Stimulated activated CD4-positive, alpha-beta T cell treated with anti-CD3 and anti-CD28 coated beads, Interleukin-12 subunit alpha, Interleukin-12 subunit beta, amount 100 ng/mL, for 4 hours (primary cell): ENCODE measurements at regions not wholly inside any gene's neighbourhood (a gene's known extent, or its start where the extent isn't known, plus 50 kb on each side); places are given as distances from the start of the nearest gene placed in this dataset.
"Not testable (repeated sequence)": the region's sequence is repeated elsewhere in the genome, so short reads cannot be mapped to it uniquely, and the experiment has no call there.

Source experiments
- DNase-seq: peaks from one replicate; pipeline ENCODE4 v3.0.0-alpha.2; 2020

DNA sequence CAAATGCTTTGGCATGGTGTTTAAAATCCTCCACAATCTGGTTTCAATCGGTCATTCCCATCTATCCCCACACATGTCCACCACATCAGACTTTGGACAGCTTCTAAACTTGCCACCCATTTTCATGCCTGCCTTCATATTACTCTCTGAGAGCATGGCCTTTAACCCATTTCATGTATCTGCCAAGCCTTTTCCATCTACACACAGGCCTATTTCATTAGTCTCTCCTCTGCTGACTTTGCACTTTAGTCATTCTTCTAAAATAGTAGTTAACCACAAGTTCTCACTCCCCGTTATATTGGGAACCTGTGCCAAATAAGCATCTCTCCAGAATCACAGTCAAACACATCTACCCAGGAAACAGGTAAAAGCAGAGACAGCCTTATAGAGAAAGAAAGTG is 142.2 kb downstream of the MZT1 start:
- DNase-seq, result no peak

DNA sequence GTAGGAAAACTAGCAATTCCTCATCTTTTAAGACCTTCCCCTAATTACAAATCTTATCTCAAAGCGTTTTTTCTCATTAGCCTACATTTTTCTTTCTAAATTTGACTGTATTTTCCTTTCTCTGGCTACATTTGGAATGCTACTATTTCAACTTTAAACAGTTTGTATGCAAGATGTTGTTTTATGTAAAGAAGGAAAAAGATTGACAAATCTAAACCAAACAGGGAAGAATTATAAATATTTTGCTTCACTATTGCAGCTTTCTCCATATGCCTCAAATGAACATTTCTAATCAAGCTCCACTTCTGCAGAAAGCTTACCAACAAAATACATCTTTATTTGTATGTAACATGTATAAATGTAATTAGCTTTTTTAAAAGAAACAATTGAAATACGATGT is 156.2 kb downstream of the MZT1 start:
- DNase-seq, result no peak

DNA sequence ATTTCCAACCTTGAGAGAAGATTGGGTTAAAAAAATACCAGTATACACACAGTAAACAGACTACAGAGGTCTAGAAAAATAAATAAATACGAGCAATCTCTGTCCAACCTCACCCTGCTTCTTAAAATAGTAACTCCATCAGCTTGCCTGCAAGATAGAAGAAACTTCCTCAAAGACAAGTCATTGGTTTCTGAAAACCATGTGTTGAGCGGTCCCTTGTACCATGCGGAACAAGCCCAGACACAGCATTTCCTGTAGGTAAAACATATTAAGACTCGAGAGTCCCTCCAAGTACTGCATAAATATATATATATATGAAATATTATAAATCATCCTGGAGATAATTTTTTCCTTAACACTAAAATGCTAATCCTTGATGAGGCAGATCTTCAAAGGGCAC is 157.4 kb downstream of the MZT1 start:
- no peak for DNase-seq

DNA sequence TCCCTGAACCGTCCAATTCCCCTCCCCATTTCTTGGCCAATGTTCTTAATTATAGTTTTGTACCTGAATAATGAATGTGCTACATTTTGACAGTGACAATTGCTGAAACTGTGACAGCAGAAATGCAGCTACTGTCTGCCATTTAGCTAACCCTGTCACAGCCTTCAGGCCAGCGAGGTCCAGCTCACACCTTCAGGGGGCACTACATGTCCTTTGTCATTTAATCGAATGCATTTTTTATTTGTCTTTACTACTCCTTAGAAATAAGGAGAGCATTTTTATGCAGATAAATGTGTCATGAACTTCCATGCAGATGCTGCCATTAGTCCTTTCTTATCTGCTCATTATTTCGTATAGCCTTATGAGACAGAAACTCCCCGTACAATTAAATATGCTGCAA is 159.9 kb downstream of the MZT1 start:
- DNase-seq, result no peak

DNA sequence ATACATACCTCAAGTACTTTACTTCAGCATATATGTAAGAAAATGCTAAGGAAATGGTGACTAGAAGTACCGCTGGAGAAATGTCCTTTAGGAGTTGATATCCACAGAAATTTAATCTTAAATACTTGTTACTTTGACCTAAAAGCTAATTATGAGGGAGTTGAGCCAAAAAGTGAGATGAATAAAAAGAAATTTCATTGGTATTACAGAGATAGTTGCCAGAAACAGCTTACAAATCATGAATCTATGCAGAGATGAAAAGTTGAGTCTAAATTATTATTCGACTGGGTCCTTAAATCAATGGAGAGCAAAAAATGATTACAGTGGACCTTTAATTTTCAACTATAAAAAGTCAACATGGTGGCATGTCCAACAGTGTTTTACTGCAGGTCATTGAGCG is 160.9 kb downstream of the MZT1 start:
- no peak for DNase-seq

DNA sequence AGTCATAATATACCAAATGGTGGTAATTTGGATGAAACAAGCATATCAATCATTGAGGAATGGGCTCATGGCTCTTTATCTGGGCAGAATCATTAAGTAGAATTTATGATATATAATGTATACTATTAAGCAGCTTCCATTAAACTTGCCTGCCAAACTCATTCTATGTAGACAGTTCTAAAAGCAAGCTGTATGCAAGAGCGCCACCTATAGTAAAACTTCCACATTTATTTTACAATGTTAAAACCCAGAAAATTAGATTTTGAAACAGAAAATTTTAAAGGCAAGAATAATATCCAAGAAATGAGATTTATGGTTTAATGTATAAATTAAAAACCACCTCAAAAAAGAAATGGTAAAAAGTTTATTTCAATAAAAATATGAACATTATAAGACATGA is 161.5 kb downstream of the MZT1 start:
- no peak for DNase-seq

DNA sequence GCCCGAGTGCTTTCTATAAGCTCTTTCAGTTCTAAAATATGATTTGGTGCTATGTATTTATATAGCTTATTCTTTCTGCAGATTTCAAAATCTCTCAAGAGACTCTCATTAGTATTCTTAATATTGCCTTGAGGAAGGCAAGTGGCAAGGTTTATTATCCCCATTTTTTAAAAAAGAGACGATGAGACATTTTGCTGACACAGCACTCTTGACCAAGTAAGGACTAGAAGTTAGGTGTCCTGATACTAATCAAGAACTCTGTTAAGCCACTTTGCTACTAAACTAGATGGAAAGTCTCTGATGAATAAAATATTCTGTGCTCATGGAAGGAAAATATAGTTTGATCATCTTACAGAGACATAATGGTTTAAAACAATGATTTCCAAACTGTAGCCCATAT is 164.7 kb downstream of the MZT1 start:
- DNase-seq, result no peak

DNA sequence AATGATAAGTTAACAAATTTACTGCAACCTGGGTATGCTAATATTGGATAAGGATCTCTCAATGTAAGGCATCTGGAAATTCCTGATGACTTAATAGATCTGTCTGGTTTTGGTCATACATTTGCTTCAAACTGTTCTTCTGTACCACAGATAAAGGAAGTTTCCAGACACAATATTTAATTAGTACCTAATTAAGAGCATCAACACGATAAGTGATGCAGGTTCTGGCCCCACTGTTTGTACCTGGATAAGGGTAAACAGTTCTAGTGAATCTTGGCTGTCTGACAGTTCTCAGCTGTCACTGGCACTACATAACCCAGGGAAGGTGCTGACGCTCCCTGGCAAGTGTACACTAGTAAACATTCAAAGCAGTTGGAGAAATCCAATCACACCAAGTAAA is 165.6 kb downstream of the MZT1 start:
- DNase-seq, result no peak

DNA sequence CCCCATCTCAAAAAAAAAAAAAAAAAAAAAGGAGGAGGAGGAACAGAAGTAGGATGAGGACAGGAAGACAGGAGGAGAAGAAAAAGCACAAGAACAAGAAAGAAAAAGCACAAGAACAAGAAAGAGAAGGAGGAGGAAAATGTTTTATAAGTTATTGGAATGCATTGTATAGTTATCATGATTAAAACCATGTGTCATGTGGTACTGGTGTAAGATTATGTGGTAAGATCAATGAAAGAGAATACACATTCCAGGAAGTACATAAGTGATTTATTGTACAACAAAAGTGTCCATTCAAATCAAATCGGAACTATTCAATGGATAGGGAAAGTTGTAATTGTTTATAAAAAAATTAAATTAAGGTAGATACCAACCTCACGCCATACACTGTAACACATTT is 167.7 kb downstream of the MZT1 start:
- no peak for DNase-seq

DNA sequence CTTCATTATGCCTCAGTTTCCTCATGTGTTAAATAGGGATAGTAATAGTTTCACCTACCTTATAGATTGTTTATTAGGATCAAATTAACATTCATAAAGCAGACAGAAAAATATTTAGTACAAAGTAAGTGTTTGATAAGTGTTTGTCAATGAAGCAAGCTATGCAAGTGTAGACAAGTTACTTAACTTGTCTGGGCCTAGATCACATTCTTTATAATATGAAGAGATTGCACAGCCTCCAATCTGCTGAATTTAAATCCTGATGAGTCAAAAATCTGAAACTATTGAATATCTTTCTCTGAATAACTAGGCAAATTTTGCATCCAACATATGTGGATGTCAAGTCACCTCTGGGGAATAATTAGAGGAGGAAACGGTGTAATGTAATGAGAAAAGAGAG is 170.5 kb downstream of the MZT1 start:
- no peak for DNase-seq

DNA sequence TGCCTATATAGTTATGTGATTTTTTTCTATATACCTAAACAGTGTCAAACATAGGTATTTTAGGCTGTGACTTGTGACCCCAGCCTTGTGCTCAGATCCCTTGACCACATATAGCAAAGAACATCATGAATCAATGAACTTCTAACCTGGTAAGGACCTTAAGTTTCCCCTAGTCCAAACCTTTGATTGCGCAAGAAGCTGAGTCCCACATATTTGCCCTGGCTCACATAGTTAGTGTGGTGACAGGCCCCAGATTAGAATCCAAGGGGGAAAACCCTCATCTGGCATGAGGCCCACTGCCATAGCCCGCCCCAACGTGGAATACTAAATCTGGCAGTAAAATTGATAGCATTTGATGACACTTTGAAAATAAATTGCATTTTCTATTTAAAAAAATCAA is 171.8 kb downstream of the MZT1 start:
- no peak for DNase-seq

DNA sequence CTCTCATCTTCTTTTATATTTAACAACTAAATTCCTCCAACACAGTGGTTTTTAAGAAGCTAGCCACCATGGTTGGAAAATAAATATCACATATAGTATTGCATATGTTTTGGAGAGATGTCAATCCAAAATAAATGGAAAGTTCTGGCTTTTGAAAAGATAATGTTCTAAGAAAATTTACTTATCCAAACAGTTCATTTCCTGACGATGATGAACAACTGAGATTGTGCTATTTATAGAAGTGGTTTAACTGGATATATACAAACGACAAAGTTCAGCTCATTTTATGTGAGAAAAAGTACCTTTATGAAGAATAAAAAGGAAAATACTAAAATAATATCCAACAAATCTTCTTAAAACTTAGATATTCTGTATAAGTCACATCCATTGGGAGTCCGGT is 174.7 kb downstream of the MZT1 start:
- DNase-seq, result no peak

DNA sequence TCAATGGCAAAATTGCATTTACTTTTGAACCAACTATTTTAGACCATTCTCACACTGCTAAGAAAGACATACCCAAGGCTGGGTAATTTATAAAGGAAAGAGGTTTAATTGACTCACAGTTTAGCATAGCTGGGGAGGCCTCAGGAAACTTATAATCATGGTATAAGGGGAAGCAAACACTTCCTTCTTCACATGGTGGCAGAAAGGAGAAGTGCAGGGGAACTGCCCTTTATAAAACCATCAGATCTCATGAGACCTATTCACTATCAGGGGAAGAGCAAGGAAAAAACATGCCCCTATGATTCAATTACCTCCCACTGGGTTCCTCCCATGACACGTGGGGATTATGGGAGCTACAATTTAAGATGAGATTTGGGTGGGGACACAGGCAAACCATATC is 181.5 kb downstream of the MZT1 start:
- not testable (repeated sequence) for DNase-seq

DNA sequence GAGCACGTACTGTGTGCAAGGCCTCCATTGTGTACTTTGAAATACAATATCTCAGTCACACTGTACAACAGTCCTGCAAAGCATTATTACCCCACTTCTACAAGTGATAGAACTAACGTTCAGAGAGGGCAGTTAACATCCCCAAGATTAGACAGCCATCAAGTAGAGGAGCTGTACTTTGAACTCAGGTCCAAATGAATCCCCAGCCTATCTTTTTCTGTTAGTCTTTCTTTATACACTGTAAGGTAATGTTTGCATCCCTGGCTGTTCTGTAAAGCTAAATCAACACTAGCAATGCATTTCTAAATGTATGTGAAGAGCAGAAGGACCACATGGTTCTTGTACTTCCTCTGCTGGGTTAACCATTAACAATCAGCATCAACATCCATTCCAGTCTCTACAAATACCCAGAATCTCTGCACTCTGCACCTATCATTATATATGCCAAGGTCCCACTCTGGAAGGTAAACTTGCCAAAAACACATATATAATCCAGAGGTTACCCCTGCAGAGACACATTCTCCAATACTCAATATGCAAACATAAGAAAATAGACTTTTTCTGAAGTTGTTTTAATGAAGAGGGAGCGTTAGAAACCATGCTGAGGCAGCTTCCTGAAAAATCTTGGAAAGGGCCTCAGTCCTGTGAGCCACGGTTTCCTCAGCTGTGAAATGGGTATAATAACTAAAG is 182.3 kb downstream of the MZT1 start:
- DNase-seq, result no peak

DNA sequence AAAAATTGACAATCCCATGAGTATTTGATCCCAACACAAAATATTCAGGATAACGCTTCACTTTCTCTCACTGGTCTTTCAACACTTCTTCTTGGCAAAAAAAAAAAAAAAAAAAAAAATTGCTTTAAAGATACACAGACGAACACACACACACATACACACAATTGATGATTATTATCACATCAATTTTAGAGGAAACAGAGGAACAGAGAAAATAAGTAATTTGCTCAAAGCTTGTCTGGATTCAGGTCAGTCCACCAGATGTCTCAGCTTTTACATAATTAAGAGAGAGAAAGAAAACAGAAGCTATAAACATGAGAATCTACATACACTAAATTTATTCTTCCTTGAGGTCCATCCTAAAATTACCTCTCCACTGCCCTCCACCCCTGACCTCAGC is 183.4 kb downstream of the MZT1 start:
- no peak for DNase-seq

DNA sequence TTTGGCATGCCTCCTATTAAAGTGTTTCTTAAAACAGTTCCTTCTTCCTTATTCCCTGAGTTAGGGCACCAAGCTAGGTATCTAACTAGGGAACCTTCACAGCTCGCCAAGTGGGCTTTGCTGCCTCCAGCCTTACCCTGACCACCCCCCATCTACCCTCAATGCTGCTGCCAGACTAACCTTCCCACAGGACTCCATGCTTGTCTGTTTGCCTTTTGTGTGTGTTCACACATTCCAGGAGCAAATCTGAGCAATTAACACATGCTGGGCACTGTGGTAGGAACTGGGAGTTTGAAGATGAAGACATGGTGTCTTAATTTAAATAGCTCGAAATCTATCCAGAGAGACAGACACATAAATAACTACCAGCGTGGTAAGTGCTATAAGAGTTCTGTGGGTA is 185.2 kb downstream of the MZT1 start:
- no peak for DNase-seq

DNA sequence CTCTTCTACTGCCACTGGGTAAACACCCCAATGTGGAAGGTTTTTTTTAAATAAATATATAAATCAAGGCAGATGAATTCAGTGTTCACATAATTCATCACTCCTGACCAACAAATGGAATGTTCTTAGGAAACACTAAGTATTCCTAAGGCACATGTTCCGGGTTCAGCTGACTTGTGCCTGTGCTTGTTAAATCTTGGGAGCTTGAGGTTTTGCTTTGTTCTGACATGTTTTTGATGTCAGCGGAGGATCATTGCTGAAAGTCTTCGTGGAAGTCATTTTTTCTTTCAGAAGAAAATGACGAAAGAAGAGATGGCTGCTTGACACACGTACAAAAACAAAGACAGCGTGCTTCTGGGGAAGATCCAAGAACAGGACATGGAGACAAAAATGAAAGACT is 185.8 kb downstream of the MZT1 start:
- no peak for DNase-seq

DNA sequence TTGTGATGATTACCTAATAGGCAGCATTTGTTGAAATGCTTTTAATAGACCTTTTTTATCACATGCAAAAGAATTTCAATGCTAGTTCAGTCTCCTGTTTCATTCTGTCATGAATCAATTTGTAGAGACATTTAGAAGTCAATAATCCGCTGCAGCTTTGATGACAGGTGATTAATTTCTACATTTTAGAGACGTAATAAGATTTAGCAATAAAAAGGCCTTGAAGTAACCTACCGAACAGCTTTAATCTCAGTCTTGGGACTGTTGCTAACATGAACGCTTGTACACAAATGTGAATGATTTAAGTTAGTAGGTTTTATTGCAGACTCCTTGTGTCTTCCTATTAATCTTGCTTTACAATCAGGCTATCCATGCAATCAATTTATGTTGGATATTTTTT is 186.5 kb downstream of the MZT1 start:
- no peak for DNase-seq

DNA sequence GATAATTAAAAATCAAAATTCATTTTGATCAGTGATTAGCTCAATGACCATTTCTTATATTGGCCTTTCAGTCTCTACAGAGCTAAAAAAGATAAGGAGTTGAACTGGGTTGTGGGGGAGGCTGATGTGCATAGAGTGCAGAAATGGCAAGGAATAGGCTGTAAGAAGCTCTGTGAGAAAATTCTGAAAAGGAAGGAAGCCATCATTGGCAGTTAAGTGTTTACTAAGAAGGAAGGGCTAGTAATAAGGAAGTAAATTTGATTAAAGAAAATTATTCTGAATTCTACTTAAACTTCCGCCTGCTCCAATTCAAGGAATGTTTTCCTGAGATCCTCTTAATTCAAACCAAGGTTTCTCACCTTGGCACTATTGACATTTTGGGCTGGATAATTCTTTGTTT is 187.5 kb downstream of the MZT1 start:
- DNase-seq, result no peak

DNA sequence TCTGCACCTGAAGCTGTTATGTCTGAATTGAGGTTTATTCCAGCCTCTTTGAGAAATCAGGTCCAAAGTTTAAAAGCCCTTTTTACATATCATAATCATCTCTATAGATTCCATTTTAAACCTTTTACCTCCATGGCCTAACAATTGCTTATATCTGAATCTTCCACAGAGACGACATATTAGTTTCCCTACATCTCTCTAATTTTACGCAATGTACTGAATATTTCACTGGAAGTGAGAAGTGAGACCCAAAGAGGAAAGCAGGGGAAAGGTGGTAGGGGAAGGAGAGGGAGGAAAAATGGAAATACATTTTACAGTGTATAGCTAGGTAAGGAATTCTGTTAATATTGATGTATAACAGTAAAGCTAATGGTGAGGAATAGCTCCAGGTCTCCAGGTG is 189.6 kb downstream of the MZT1 start:
- no peak for DNase-seq

DNA sequence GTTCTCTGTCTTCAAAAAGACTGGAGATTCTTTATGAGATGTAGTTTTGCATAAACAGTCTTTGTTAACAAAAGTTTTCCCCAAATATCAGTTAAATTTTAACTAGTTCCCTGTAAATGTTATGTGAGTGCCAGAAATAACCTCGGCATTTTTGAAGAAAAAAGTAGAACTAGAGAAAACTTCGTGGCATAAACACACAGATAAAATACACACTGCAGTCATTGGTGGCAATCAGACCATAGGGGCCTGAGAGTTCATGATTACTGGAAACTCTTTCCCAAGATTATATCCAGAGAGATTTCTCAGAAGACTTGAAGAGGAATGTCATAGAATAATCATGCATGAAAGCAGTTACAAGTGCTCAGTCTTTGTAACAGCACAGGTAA is 190.0 kb downstream of the MZT1 start:
- DNase-seq, result no peak

DNA sequence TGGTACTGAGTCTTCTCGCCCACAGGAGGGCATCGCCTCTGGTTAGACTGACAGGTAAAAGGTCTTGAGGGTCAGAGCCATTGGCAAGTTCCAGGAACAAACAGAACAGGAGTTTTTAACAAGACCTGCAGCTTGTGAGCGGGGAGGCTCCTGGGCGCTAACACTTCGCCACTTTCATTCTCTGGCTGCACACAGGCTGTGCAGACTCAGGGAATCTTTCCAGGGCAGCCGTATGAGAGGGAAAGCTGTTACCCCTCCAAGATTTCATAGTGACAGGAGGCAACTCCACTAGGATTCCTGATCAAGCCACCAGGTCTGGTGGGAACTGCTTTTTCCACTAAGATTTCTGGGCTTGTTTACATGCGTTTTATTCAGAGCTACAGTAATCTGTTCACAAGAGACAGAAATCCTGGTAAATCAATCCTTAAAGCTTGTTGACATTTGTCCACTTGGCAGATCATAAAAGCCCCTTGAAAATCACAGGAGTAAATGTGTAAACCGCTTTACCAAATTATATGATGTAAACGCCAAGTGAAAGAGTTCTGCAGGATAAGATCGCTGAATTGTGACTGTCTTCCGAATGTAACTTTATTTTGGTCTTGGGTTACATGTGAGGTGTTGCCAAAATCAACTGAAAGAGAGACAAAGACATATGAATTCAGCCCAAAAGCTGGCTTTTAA is 190.6 kb downstream of the MZT1 start:
- DNase-seq, result no peak

DNA sequence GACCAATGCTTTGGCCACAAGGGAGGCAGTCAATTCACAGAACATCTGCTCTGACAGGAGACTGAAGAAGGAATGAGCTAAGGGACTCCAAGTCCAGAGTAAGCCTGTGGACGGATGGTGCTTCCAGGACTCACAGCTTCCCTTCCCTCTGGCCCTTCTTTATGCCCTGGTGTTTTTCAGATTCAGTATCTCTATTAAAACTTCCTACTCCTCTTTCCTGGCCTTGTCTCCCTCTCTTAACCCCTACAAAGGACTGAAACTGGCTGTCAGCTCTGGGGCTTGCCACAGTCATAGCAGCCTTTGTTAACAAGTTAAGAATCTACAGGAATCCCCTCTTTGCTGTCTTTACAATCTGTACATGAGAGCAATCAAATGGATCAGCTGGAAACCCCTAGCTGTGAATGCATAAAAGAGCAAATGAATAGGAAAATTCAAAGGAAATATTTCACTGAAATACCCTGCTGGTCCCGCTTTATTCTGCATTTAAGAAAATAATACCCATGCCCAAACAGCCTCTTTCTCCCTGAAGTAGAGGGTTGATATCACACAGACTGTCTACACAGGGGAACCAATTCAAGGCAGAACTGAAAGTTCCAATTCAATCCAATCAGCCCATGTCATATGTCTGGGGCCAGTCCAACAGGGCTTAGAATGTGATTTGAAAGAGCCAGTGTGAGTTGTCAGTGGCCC is 192.3 kb downstream of the MZT1 start:
- no peak for DNase-seq

DNA sequence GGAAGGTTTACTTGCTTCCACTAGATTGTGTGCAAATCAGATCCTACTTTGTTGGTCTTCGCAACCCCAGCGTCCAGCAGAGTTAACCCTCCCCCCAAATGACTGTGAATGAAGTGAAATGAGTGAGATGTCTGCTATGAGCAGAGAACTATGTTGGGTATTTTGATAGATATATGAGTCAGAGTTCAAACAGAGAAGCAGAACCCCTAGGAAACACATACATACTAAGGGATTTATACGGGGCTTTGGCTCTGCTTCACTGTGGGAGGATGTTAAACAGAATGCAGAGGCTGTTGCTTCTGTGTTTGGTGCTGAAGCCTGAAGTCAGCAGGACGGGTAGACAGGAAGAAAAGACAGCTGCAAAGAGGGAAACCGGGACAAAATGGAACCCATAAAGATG is 197.0 kb downstream of the MZT1 start:
- no peak for DNase-seq

DNA sequence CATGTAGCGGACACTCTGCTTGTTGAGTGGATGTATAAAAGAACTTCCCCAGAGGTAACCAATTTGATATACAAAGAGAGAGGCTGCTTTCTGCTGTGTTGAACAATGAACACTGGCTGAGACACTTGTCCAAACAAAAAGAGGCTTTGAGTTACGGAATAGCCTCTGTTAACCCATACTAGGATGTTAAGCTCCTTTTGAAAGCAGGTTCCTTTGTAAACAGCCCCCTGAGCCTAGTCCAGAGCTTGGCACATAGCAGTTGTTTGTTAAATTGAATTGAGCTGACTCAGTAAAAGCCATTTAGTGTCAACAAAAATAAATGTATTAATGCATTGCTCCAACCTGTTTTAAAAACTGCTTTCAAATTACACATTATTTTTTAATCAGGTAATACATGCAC is 200.1 kb downstream of the MZT1 start:
- no peak for DNase-seq
